SK-N-SH treated with all-trans-retinoic acid at 6 μM for 48 hours (cell line): ENCODE measurements at regions not wholly inside any gene's neighbourhood (a gene's known extent, or its start where the extent isn't known, plus 50 kb on each side); places are given as distances from the start of the nearest gene placed in this dataset.

Source experiments
- ATAC-seq: fragments of 200-7000 bp; cut with Tn5 transposase; 3 replicates; pipeline ENCODE4 v1.9.1; 2020; ENCODE audit warnings: mild to moderate bottlenecking, moderate library complexity
- ARNTL ChIP-seq: fragments of 450-650 bp; formaldehyde crosslinking; IDR thresholded peaks from 2 replicates; pipeline ENCODE4 v1.5.0; 2020; ENCODE audit warnings: low read depth, mild to moderate bottlenecking, moderate library complexity, borderline replicate concordance
- BACH2 ChIP-seq: fragments of 250-450 bp; sonication (Bioruptor Pico); IDR thresholded peaks from 2 replicates; pipeline ENCODE4 v1.9.0; 2021; ENCODE audit warnings: mild to moderate bottlenecking, borderline replicate concordance
- CSDC2 ChIP-seq: fragments of 250-450 bp; sonication (Bioruptor Pico); IDR thresholded peaks from 2 replicates; pipeline ENCODE4 v1.5.0; 2020; ENCODE audit warnings: mild to moderate bottlenecking, moderate library complexity
- ESRRG ChIP-seq: fragments of 250-450 bp; sonication (Bioruptor Pico); IDR thresholded peaks from 2 replicates; pipeline ENCODE4 v1.6.1; 2021; ENCODE audit warnings: mild to moderate bottlenecking
- GLIS3 ChIP-seq: fragments of 250-450 bp; sonication (Bioruptor Pico); IDR thresholded peaks from 2 replicates; pipeline ENCODE4 v1.5.0; 2020; ENCODE audit warnings: mild to moderate bottlenecking, moderate library complexity
- ISL1 ChIP-seq: fragments of 250-450 bp; sonication (Bioruptor Pico); IDR thresholded peaks from 2 replicates; pipeline ENCODE4 v2.1.2; 2022; ENCODE audit warnings: mild to moderate bottlenecking, moderate library complexity
- OSR1 ChIP-seq: fragments of 250-450 bp; sonication (Bioruptor Pico); IDR thresholded peaks from 2 replicates; pipeline ENCODE4 v1.8.0; 2022; ENCODE audit warnings: moderate library complexity, mild to moderate bottlenecking, inconsistent platforms
- PATZ1 ChIP-seq: fragments of 250-450 bp; sonication (Bioruptor Pico); IDR thresholded peaks from 2 replicates; pipeline ENCODE4 v1.8.0; 2020; ENCODE audit warnings: mild to moderate bottlenecking, moderate library complexity, borderline replicate concordance
- PPARA ChIP-seq: fragments of 250-450 bp; sonication (Bioruptor Pico); IDR thresholded peaks from 2 replicates; pipeline ENCODE4 v1.5.0; 2020; ENCODE audit warnings: mild to moderate bottlenecking, borderline replicate concordance
- RARB ChIP-seq: fragments of 250-450 bp; sonication (Bioruptor Pico); IDR thresholded peaks from 2 replicates; pipeline ENCODE4 v1.8.0; 2021; ENCODE audit warnings: mild to moderate bottlenecking, moderate library complexity
- TCF4 ChIP-seq: fragments of 250-450 bp; sonication (Bioruptor Pico); IDR thresholded peaks from 2 replicates; pipeline ENCODE4 v1.8.0; 2021; ENCODE audit warnings: mild to moderate bottlenecking, moderate library complexity, borderline replicate concordance
- TOX ChIP-seq: fragments of 250-450 bp; sonication (Bioruptor Pico); IDR thresholded peaks from 2 replicates; pipeline ENCODE4 v1.8.0; 2021; ENCODE audit warnings: mild to moderate bottlenecking, moderate library complexity, borderline replicate concordance
- ZC3H10 ChIP-seq: fragments of 250-450 bp; sonication (Bioruptor Pico); IDR thresholded peaks from 2 replicates; pipeline ENCODE4 v1.5.1; 2021; ENCODE audit warnings: mild to moderate bottlenecking, moderate library complexity
- ZFP3 ChIP-seq: fragments of 250-450 bp; sonication (Bioruptor Pico); IDR thresholded peaks from 2 replicates; pipeline ENCODE4 v1.5.0; 2020; ENCODE audit warnings: mild to moderate bottlenecking, moderate library complexity
- ZFP30 ChIP-seq: fragments of 450-650 bp; formaldehyde crosslinking; IDR thresholded peaks from 2 replicates; pipeline ENCODE4 v1.5.0; 2022; ENCODE audit warnings: mild to moderate bottlenecking, moderate library complexity
- ZNF565 ChIP-seq: fragments of 450-650 bp; formaldehyde crosslinking; conservative IDR thresholded peaks from 2 replicates; pipeline ENCODE4 v1.5.0; 2020; ENCODE audit warnings: low read depth, mild to moderate bottlenecking, moderate library complexity
- TF ChIP-seq, protein P1 (sequence below): fragments of 250-450 bp; sonication (Bioruptor Pico); IDR thresholded peaks from 2 replicates; pipeline ENCODE4 v1.5.0; 2020; ENCODE audit warnings: mild to moderate bottlenecking, moderate library complexity
- TF ChIP-seq, protein P2 (sequence below): fragments of 250-450 bp; sonication (Bioruptor Pico); IDR thresholded peaks from 2 replicates; pipeline ENCODE4 v1.8.0; 2021; ENCODE audit warnings: low read depth, mild to moderate bottlenecking, moderate library complexity, borderline replicate concordance
- TF ChIP-seq, protein P3 (sequence below): fragments of 250-450 bp; sonication (Bioruptor Pico); IDR thresholded peaks from 2 replicates; pipeline ENCODE4 v1.5.1; 2020; ENCODE audit warnings: low read depth, mild to moderate bottlenecking, moderate library complexity
- TF ChIP-seq, protein P4 (sequence below): fragments of 250-450 bp; sonication (Bioruptor Pico); IDR thresholded peaks from 2 replicates; pipeline ENCODE4 v1.5.1; 2021; ENCODE audit warnings: mild to moderate bottlenecking, moderate library complexity

DNA sequence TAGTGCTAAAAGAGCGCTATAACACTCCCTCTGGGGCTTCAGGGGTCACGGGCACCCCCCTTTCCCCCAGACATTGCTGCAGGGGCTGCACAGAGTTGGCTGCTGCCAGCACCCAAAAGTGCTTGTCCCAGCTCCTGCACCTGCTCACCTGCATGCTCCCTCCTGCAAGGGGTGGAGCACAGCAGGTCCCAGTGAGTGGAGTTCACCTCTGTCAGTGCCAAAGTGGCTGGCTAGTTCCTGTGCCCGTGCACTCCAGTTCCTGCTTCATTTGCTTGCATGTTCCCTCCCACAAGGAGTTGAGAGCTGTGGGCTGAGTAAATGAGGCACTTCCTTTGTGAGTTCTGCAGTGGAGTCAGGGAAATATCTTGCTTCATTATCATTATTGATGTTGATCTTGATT is 476.9 kb downstream of the SQOR start:
- no peak for ATAC-seq
- TF ChIP-seq ZC3H10 (CRISPR knock-in tag) (no peak), ARNTL (CRISPR knock-in tag) (no peak), TOX (CRISPR knock-in tag) (no peak), PATZ1 (CRISPR knock-in tag) (no peak), ZFP3 (CRISPR knock-in tag) (no peak), CSDC2 (CRISPR knock-in tag) (no peak), OSR1 (CRISPR knock-in tag) (no peak), ZFP30 (CRISPR knock-in tag) (no peak), BACH2 (CRISPR knock-in tag) (no peak), ZNF565 (CRISPR knock-in tag) (no peak)
- TF ChIP-seq, protein P1, sequence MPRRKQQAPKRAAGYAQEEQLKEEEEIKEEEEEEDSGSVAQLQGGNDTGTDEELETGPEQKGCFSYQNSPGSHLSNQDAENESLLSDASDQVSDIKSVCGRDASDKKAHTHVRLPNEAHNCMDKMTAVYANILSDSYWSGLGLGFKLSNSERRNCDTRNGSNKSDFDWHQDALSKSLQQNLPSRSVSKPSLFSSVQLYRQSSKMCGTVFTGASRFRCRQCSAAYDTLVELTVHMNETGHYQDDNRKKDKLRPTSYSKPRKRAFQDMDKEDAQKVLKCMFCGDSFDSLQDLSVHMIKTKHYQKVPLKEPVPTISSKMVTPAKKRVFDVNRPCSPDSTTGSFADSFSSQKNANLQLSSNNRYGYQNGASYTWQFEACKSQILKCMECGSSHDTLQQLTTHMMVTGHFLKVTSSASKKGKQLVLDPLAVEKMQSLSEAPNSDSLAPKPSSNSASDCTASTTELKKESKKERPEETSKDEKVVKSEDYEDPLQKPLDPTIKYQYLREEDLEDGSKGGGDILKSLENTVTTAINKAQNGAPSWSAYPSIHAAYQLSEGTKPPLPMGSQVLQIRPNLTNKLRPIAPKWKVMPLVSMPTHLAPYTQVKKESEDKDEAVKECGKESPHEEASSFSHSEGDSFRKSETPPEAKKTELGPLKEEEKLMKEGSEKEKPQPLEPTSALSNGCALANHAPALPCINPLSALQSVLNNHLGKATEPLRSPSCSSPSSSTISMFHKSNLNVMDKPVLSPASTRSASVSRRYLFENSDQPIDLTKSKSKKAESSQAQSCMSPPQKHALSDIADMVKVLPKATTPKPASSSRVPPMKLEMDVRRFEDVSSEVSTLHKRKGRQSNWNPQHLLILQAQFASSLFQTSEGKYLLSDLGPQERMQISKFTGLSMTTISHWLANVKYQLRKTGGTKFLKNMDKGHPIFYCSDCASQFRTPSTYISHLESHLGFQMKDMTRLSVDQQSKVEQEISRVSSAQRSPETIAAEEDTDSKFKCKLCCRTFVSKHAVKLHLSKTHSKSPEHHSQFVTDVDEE (CRISPR knock-in tag): no peak
- TF ChIP-seq, protein P2, sequence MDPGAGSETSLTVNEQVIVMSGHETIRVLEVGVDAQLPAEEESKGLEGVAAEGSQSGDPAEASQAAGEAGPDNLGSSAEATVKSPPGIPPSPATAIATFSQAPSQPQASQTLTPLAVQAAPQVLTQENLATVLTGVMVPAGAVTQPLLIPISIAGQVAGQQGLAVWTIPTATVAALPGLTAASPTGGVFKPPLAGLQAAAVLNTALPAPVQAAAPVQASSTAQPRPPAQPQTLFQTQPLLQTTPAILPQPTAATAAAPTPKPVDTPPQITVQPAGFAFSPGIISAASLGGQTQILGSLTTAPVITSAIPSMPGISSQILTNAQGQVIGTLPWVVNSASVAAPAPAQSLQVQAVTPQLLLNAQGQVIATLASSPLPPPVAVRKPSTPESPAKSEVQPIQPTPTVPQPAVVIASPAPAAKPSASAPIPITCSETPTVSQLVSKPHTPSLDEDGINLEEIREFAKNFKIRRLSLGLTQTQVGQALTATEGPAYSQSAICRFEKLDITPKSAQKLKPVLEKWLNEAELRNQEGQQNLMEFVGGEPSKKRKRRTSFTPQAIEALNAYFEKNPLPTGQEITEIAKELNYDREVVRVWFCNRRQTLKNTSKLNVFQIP (CRISPR knock-in tag): no peak
- TF ChIP-seq, protein P3, sequence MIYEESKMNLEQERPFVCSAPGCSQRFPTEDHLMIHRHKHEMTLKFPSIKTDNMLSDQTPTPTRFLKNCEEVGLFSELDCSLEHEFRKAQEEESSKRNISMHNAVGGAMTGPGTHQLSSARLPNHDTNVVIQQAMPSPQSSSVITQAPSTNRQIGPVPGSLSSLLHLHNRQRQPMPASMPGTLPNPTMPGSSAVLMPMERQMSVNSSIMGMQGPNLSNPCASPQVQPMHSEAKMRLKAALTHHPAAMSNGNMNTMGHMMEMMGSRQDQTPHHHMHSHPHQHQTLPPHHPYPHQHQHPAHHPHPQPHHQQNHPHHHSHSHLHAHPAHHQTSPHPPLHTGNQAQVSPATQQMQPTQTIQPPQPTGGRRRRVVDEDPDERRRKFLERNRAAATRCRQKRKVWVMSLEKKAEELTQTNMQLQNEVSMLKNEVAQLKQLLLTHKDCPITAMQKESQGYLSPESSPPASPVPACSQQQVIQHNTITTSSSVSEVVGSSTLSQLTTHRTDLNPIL: no peak
- TF ChIP-seq, protein P4, sequence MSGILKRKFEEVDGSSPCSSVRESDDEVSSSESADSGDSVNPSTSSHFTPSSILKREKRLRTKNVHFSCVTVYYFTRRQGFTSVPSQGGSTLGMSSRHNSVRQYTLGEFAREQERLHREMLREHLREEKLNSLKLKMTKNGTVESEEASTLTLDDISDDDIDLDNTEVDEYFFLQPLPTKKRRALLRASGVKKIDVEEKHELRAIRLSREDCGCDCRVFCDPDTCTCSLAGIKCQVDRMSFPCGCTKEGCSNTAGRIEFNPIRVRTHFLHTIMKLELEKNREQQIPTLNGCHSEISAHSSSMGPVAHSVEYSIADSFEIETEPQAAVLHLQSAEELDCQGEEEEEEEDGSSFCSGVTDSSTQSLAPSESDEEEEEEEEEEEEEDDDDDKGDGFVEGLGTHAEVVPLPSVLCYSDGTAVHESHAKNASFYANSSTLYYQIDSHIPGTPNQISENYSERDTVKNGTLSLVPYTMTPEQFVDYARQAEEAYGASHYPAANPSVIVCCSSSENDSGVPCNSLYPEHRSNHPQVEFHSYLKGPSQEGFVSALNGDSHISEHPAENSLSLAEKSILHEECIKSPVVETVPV (CRISPR knock-in tag): no peak

GRCh38 chr15:46117071-46117470 is 482.2 kb downstream of the SQOR start:
- no peak for ATAC-seq
- no peak for TF ChIP-seq TOX (CRISPR knock-in tag)
- TF ChIP-seq OSR1 (CRISPR knock-in tag): no peak
- no peak for TF ChIP-seq ZNF565 (CRISPR knock-in tag)
- TF ChIP-seq RARB: no peak
- no peak for TF ChIP-seq ESRRG (CRISPR knock-in tag)
- no peak for TF ChIP-seq ISL1 (CRISPR knock-in tag)
- TF ChIP-seq CSDC2 (CRISPR knock-in tag): no peak
- TF ChIP-seq BACH2 (CRISPR knock-in tag): no peak
- TF ChIP-seq, protein P4 (CRISPR knock-in tag): no peak
- TF ChIP-seq ARNTL (CRISPR knock-in tag): no peak
- TF ChIP-seq ZC3H10 (CRISPR knock-in tag): no peak
- no peak for TF ChIP-seq PPARA
- TF ChIP-seq GLIS3 (CRISPR knock-in tag): no peak
- TF ChIP-seq, protein P2 (CRISPR knock-in tag): no peak
- no peak for TF ChIP-seq ZFP3 (CRISPR knock-in tag)
- no peak for TF ChIP-seq TCF4 (CRISPR knock-in tag)
